KMS-11 (cell line): ENCODE measurements at regions not wholly inside any gene's neighbourhood (a gene's known extent, or its start where the extent isn't known, plus 50 kb on each side); places are given as distances from the start of the nearest gene placed in this dataset.

Experiments used
- H2AFZ ChIP-seq: fragments of 200-600 bp; sonication (generic); 2 replicates; pipeline ENCODE4 v1.6.1; 2016; ENCODE audit warnings: antibody characterized with exemption, mixed run types, low read depth
- H3K27ac ChIP-seq: fragments of 200-600 bp; sonication (generic); 2 replicates; pipeline ENCODE4 v1.6.1; 2016; ENCODE audit warnings: mild to moderate bottlenecking, mixed run types
- H3K27me3 ChIP-seq: fragments of 200-600 bp; sonication (generic); 2 replicates; pipeline ENCODE4 v1.6.1; 2017; ENCODE audit warnings: mild to moderate bottlenecking, low read depth, mixed run types, moderate library complexity; ENCODE audit not compliant: insufficient read depth
- H3K36me3 ChIP-seq: fragments of 200-600 bp; sonication (generic); 2 replicates; pipeline ENCODE4 v1.6.1; 2017; ENCODE audit warnings: mild to moderate bottlenecking, mixed run types; ENCODE audit not compliant: insufficient read depth
- H3K4me1 ChIP-seq: fragments of 200-600 bp; sonication (generic); 2 replicates; pipeline ENCODE4 v1.6.1; 2016; ENCODE audit warnings: mild to moderate bottlenecking, low read depth, mixed run types; ENCODE audit not compliant: poor library complexity, severe bottlenecking
- H3K4me2 ChIP-seq: fragments of 200-600 bp; sonication (generic); 2 replicates; pipeline ENCODE4 v1.7.0; 2016; ENCODE audit warnings: mild to moderate bottlenecking, mixed run types
- H3K4me3 ChIP-seq: fragments of 200-600 bp; sonication (generic); IDR thresholded peaks from 2 replicates; pipeline ENCODE4 v1.6.1; 2017; ENCODE audit warnings: low read depth, low read length, mixed read lengths; ENCODE audit not compliant: insufficient read depth
- H3K79me2 ChIP-seq: fragments of 200-600 bp; sonication (generic); 2 replicates; pipeline ENCODE4 v1.6.1; 2016; ENCODE audit warnings: low read depth, mixed run types; ENCODE audit not compliant: insufficient read depth
- H3K9ac ChIP-seq: fragments of 200-600 bp; sonication (generic); 2 replicates; pipeline ENCODE4 v1.6.1; 2016; ENCODE audit warnings: mild to moderate bottlenecking, mixed run types
- H4K20me1 ChIP-seq: fragments of 200-600 bp; sonication (generic); 2 replicates; pipeline ENCODE4 v1.6.1; 2016; ENCODE audit warnings: mild to moderate bottlenecking, mixed run types; ENCODE audit not compliant: insufficient read depth
- TF ChIP-seq, protein P1 (sequence below): fragments of 200-600 bp; sonication (generic); conservative IDR thresholded peaks from 2 replicates; pipeline ENCODE4 v1.6.1; 2017; ENCODE audit warnings: low read depth, mild to moderate bottlenecking, antibody characterized with exemption, low read length, moderate library complexity, mixed read lengths

DNA sequence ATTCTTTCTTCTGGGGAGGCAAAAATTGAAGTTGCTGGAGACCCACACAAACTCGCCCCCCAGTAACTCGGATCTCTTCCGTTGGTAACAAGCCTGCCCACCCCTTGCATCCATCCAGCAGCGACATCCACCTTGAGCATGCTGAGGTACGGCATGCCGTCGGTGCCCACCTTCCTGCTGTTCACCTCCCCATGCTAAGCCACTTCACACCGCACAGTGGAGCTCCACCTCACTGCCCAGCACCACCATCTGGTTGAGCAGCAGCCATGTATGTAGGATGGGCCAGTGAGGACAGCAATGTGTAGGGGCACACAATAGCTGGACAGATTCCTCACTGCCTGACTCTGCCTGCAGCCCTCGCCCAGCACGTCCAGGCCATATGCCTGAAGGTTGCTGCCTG lies 138.1 kb upstream of the ZNF92 start:
- Histone ChIP-seq H3K36me3 (no peaks in the 10 kb centered on the region), H3K4me3 (no peak overlapping the region), H3K9ac (no peak overlapping the region), H3K27ac (no peak overlapping the region), H3K4me1 (peaks cover 12% of the 10 kb centered on the region), H3K4me2 (no peak overlapping the region), H2AFZ (no peak overlapping the region), H3K27me3 (no peaks in the 10 kb centered on the region), H3K79me2 (no peaks in the 10 kb centered on the region), H4K20me1 (no peaks in the 10 kb centered on the region)
- TF ChIP-seq, protein P1, sequence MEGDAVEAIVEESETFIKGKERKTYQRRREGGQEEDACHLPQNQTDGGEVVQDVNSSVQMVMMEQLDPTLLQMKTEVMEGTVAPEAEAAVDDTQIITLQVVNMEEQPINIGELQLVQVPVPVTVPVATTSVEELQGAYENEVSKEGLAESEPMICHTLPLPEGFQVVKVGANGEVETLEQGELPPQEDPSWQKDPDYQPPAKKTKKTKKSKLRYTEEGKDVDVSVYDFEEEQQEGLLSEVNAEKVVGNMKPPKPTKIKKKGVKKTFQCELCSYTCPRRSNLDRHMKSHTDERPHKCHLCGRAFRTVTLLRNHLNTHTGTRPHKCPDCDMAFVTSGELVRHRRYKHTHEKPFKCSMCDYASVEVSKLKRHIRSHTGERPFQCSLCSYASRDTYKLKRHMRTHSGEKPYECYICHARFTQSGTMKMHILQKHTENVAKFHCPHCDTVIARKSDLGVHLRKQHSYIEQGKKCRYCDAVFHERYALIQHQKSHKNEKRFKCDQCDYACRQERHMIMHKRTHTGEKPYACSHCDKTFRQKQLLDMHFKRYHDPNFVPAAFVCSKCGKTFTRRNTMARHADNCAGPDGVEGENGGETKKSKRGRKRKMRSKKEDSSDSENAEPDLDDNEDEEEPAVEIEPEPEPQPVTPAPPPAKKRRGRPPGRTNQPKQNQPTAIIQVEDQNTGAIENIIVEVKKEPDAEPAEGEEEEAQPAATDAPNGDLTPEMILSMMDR: no peak

DNA sequence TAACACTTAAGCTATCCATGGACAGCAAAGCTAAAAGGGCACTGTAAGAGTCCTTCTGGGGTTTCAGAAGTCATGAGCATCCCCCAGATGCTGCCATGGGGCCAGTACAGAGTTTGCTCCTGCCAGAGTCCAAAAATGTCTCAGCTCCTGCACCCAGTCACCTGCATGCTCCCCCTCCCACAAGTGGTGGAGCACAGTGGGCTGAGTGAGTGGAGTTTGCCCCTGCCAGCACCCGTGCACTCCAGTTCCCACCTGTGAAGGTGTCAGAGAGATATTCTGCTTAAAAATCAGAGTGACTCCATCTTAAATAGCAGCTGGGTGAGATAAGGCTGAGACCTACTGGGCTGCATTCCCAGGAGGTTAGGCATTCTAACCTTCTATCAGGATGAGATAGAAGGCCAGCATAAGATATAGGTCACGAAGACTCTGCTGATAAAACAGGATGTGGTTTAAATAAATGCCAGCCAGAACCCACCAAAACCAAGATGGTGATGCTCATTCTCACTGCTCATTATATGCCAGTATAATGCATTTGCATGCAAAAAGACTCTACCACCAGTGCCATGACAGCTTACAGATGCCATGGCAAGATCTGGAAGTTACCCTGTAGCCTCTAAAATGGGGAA lies 140.1 kb upstream of the ZNF92 start:
- H2AFZ ChIP-seq: 0 out of 2 replicates have a peak overlapping the region, but pooled peaks have one; percentile 19
- H3K4me3 ChIP-seq: no peak overlapping the region
- H3K4me2 ChIP-seq: no peak overlapping the region; the same call in 1 of the 2 replicates
- TF ChIP-seq, protein P1: no peak
- no peaks in the 10 kb centered on the region for H3K27me3 ChIP-seq
- H4K20me1 ChIP-seq: no peaks in the 10 kb centered on the region
- no peak overlapping the region for H3K9ac ChIP-seq
- peaks cover 12% of the 10 kb centered on the region for H3K4me1 ChIP-seq
- H3K79me2 ChIP-seq: no peaks in the 10 kb centered on the region
- no peaks in the 10 kb centered on the region for H3K36me3 ChIP-seq
- no peak overlapping the region for H3K27ac ChIP-seq

DNA sequence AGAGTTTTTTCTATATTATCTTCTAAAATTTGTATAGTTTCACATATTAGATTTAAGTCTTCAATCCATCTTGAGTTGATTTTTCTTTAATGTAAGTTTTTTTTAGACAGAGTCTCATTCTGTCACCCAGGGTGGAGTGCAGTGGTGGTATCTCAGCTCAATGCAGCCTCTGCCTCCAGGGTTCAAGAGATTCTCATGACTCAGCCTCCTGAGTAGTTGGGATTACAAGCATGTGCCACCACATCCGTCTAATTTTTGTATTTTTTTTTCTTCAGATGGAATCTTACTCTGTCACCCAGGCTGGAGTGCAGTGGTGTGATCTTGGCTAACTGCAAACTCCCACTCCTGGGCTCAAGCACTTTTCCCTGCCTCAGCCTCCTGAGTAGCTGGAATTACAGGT lies 143.4 kb upstream of the ZNF92 start:
- Histone ChIP-seq H3K79me2 (no peaks in the 10 kb centered on the region), H2AFZ (no peak overlapping the region), H3K9ac (no peak overlapping the region), H3K4me3 (no peak overlapping the region), H3K27ac (no peak overlapping the region), H4K20me1 (no peaks in the 10 kb centered on the region), H3K27me3 (no peaks in the 10 kb centered on the region), H3K36me3 (no peaks in the 10 kb centered on the region), H3K4me2 (no peak overlapping the region), H3K4me1 (peaks cover 12% of the 10 kb centered on the region)
- TF ChIP-seq, protein P1: no peak

GRCh38 chr7:65225422-65226006 lies 148.1 kb upstream of the ZNF92 start:
- no peak overlapping the region for H3K9ac ChIP-seq
- H3K4me3 ChIP-seq: no peak overlapping the region
- TF ChIP-seq, protein P1: no peak
- no peaks in the 10 kb centered on the region for H4K20me1 ChIP-seq
- H3K4me2 ChIP-seq: no peak overlapping the region
- no peak overlapping the region for H2AFZ ChIP-seq
- H3K27ac ChIP-seq: no peak overlapping the region
- H3K4me1 ChIP-seq: no peaks in the 10 kb centered on the region
- H3K79me2 ChIP-seq: no peaks in the 10 kb centered on the region
- H3K27me3 ChIP-seq: no peaks in the 10 kb centered on the region
- H3K36me3 ChIP-seq: no peaks in the 10 kb centered on the region; the same call in 1 of the 2 replicates
